ENCODE measurements at regions not wholly inside any gene's neighbourhood (a gene's known extent, or its start where the extent isn't known, plus 50 kb on each side); places are given as distances from the start of the nearest gene placed in this dataset.

- TF ChIP-seq SUZ12 (IDR thresholded peaks at IDR 0.05; ENCODE audit: extremely low read depth, insufficient read depth, insufficient read length) (no peak), ZNF274 (IDR thresholded peaks at IDR 0.05; ENCODE audit: low read depth, low read length) (no peak), YY1 (IDR thresholded peaks at IDR 0.05; ENCODE audit: insufficient read depth, insufficient read length) (no peak)
These were observed 164.3 kb upstream of the ST8SIA4 start for GRCh38 chr5:101067429-101067828.
